ENCODE measurements at regions not wholly inside any gene's neighbourhood (a gene's known extent, or its start where the extent isn't known, plus 50 kb on each side); places are given as distances from the start of the nearest gene placed in this dataset.

- no peak for TF ChIP-seq POLR2A (IDR thresholded peaks at IDR 0.05; ENCODE audit: low read length)
- no peak for TF ChIP-seq CHD2 (IDR thresholded peaks at IDR 0.05; ENCODE audit: low read length, partially characterized antibody)
- no peak for TF ChIP-seq CTCF (IDR thresholded peaks at IDR 0.05)
- no peak for TF ChIP-seq RFX5 (IDR thresholded peaks at IDR 0.05)
- TF ChIP-seq TFCP2L1 (CRISPR knock-in tag; IDR thresholded peaks at IDR 0.05), result no peak
- TF ChIP-seq SREBF2 (IDR thresholded peaks at IDR 0.05), result no peak
- no peak for TF ChIP-seq NR3C1 (IDR thresholded peaks at IDR 0.05)
- no peak for TF ChIP-seq MAX (IDR thresholded peaks at IDR 0.05)
Observed at GRCh38 chr5:82330530-82331270, 52.5 kb upstream of the RPS23 start.
